Upper lobe of right lung (tissue), 1 donor: ENCODE measurements at regions not wholly inside any gene's neighbourhood (a gene's known extent, or its start where the extent isn't known, plus 50 kb on each side); places are given as distances from the start of the nearest gene placed in this dataset.

Source experiments
- ATAC-seq: fragments of 200-7000 bp; cut with Tn5 transposase; one replicate; pipeline ENCODE4 v1.9.1; 2020; ENCODE audit warnings: mild to moderate bottlenecking, moderate library complexity
- DNase-seq: peaks from one replicate; pipeline ENCODE4 v3.0.0-alpha.2; 2020
- H3K27ac ChIP-seq: fragments of 200-600 bp; one replicate; pipeline ENCODE4 v1.8.0; 2022
- H3K27me3 ChIP-seq: fragments of 200-600 bp; one replicate; pipeline ENCODE4 v1.8.0; 2022; ENCODE audit warnings: mild to moderate bottlenecking
- H3K36me3 ChIP-seq: fragments of 200-600 bp; one replicate; pipeline ENCODE4 v1.8.0; 2022
- H3K4me1 ChIP-seq: fragments of 200-600 bp; one replicate; pipeline ENCODE4 v1.8.0; 2022
- H3K4me3 ChIP-seq: fragments of 200-600 bp; one replicate; pipeline ENCODE4 v1.8.0; 2022; ENCODE audit warnings: mild to moderate bottlenecking
- H3K9me3 ChIP-seq: fragments of 200-600 bp; one replicate; pipeline ENCODE4 v1.8.0; 2022
- intact Hi-C: fragments of 100-400 bp; cut with DNase I; formaldehyde crosslinking; loops from one replicate; pipeline ENCODE4 v1.11.0; 2022
- TF ChIP-seq, protein P1 (sequence below): fragments of 200-600 bp; IDR thresholded peaks from one replicate; pipeline ENCODE4 v1.8.0; 2022; ENCODE audit warnings: antibody characterized with exemption
- donor health status: DM: no; HTN: yes; CAD: no; lungs with severe emphysema.

DNA sequence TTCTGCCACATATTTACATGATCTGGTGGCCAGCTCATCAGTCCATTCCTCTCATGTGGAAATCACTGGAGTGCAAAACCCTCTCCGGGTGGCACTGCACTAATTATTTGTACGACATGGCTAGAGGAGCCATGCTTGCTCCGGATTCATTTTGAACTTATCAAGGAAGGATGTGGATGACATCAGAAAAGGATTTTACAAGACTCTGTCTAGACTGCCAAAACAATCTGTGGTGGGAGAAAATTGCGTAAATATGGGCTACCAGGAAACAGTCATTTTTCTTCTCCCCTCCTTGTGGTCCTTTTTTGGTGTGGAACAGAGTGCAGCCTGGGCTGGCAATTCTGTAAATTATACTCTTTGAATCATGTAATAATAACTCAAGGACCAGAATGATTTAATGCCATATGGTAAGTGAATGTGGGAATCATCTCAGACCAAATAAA, 123.4 kb upstream of the IFNE start:
- no peaks in the 10 kb centered on the region for H3K27me3 ChIP-seq
- TF ChIP-seq, protein P1, sequence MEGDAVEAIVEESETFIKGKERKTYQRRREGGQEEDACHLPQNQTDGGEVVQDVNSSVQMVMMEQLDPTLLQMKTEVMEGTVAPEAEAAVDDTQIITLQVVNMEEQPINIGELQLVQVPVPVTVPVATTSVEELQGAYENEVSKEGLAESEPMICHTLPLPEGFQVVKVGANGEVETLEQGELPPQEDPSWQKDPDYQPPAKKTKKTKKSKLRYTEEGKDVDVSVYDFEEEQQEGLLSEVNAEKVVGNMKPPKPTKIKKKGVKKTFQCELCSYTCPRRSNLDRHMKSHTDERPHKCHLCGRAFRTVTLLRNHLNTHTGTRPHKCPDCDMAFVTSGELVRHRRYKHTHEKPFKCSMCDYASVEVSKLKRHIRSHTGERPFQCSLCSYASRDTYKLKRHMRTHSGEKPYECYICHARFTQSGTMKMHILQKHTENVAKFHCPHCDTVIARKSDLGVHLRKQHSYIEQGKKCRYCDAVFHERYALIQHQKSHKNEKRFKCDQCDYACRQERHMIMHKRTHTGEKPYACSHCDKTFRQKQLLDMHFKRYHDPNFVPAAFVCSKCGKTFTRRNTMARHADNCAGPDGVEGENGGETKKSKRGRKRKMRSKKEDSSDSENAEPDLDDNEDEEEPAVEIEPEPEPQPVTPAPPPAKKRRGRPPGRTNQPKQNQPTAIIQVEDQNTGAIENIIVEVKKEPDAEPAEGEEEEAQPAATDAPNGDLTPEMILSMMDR = no peak
- intact Hi-C loops = no loop called here

DNA sequence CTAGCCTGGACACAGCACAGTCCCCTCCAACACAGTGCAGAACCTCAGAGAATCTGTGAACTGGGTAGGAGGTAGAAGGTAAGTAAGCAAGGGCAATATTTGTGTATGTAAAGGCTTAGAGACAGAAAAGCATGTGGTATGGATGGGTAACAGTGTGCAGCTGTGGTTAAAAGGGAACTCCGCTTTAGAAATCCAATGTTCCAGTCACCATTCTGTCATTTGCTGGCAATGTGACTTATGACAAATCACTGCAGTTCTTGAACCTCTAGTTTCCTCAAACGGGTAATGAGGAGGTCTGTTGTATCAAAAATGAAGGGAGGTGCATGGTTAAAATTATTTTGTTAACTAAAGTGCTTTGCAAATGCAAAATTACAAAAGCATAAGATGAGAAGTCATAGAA, 125.5 kb upstream of the IFNE start:
- no peak overlapping the region for H3K27ac ChIP-seq
- TF ChIP-seq, protein P1 = no peak
- H3K9me3 ChIP-seq = no peaks in the 10 kb centered on the region
- no peaks in the 10 kb centered on the region for H3K4me1 ChIP-seq
- DNase-seq = no peak
- H3K27me3 ChIP-seq = no peaks in the 10 kb centered on the region
- H3K4me3 ChIP-seq = no peak overlapping the region
- ATAC-seq = no peak
- no peaks in the 10 kb centered on the region for H3K36me3 ChIP-seq
- intact Hi-C loops = no loop called here

More for the DNA sequence above, 123.4 kb upstream of the IFNE start:
- no peak for DNase-seq
- Histone ChIP-seq H3K27ac (no peak overlapping the region), H3K9me3 (no peaks in the 10 kb centered on the region), H3K4me1 (no peaks in the 10 kb centered on the region), H3K36me3 (no peaks in the 10 kb centered on the region), H3K4me3 (no peak overlapping the region)
- no peak for ATAC-seq

DNA sequence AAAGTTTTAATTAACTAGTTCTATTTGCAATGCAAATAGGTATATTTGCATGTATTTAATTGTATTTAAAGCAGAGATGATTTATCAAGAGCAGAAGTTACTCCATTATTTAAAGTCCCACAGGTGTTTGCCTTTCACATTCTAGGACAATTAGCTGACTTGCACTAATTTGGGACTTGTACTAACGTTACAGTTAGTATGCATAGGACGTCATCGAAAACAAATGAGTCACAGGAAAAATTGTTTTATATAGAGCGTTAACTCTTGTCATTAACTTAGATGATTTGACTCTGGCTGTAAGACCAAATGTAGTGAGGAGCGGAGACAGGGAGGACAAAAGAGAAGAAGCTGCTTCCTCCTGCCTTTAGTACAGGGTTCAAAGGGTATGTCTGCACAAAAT, 126.1 kb upstream of the IFNE start:
- Histone ChIP-seq H3K4me3 (no peak overlapping the region), H3K4me1 (no peaks in the 10 kb centered on the region), H3K36me3 (no peaks in the 10 kb centered on the region), H3K27me3 (no peaks in the 10 kb centered on the region), H3K9me3 (no peaks in the 10 kb centered on the region), H3K27ac (no peak overlapping the region)
- TF ChIP-seq, protein P1 = no peak
- intact Hi-C loops = no loop called here
- no peak for DNase-seq
- ATAC-seq = no peak

DNA sequence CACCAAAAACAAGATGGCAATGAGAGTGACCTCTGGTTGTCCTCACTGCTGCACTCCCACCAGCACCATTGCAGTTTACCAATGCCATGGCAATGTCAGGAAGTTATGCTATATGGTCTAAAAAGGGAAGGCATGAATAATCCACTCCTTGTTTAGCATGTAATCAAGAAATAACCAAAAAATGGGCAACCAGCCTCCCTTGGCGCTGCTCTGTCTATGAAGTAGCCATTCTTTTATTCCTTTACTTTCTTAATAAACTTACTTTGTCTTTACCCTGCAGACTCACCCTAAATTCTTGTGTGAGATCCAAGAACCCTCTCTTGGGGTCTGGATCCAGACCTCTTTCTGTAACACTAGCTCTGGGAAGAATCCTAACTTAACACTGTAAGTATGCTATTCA, 127.4 kb upstream of the IFNE start:
- ATAC-seq (no peak), DNase-seq (no peak)
- Histone ChIP-seq H3K27me3 (no peaks in the 10 kb centered on the region), H3K27ac (no peak overlapping the region), H3K36me3 (no peaks in the 10 kb centered on the region), H3K9me3 (no peaks in the 10 kb centered on the region), H3K4me1 (no peaks in the 10 kb centered on the region), H3K4me3 (no peak overlapping the region)
- intact Hi-C loops = no loop called here
- TF ChIP-seq, protein P1 = no peak

DNA sequence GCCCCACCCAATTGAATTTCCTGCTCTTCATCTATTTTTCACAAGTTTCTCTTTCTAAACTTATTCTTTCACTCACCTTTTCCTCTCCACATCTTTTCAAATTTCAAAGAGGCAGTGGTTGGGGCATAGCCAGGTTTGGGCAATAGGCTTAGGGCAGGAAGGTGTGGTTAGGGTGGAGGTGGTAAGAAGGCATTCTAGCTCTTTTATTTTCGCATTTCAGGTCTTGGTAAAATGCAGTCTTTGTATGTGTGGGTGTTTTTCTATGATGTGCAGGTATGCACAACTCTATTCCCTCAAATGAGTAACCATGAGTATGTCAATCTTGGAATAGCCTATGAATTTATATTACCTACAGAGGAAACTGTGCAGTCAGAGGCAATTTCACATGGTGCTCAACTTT, 129.8 kb upstream of the IFNE start:
- no peaks in the 10 kb centered on the region for H3K27me3 ChIP-seq
- no peaks in the 10 kb centered on the region for H3K4me1 ChIP-seq
- no peak overlapping the region for H3K27ac ChIP-seq
- H3K9me3 ChIP-seq = no peaks in the 10 kb centered on the region
- ATAC-seq (no peak), DNase-seq (no peak)
- H3K36me3 ChIP-seq = no peaks in the 10 kb centered on the region
- TF ChIP-seq, protein P1 = no peak
- H3K4me3 ChIP-seq = no peak overlapping the region
- intact Hi-C loops = no loop called here

DNA sequence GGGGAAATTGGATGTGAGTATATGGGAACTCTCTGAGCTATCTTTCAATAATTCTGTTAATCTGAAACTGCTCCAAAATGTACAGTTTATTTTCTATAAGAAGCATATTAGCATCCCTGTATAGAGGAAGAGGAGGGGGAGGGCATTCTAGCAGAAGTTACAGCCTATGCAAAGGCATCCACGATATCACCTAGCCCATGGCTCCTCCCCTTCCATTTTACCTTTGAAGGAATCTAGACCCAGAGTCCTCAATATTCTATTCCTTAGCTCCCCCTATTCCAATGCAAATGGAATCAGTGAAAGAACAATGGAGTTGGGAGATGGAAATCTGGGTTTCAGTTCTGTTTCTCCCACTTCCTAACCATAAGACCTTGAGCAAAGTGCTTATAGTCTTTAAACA, 132.9 kb upstream of the IFNE start:
- TF ChIP-seq, protein P1 = no peak
- H3K4me1 ChIP-seq = no peaks in the 10 kb centered on the region
- H3K9me3 ChIP-seq = no peaks in the 10 kb centered on the region
- H3K27me3 ChIP-seq = peaks cover 11% of the 10 kb centered on the region
- DNase-seq = no peak
- H3K36me3 ChIP-seq = no peaks in the 10 kb centered on the region
- intact Hi-C loops = no loop called here
- ATAC-seq = no peak
- no peak overlapping the region for H3K27ac ChIP-seq
- no peak overlapping the region for H3K4me3 ChIP-seq
